HG03342 (cell line): ENCODE measurements at regions not wholly inside any gene's neighbourhood (a gene's known extent, or its start where the extent isn't known, plus 50 kb on each side); places are given as distances from the start of the nearest gene placed in this dataset.

Experiments
- ATAC-seq: cut with Tn5 transposase; IDR thresholded peaks from one replicate; pipeline ENCODE4 v1.9.1; 2021; ENCODE audit warnings: mild to moderate bottlenecking, moderate library complexity; ENCODE audit not compliant: unreplicated experiment

DNA sequence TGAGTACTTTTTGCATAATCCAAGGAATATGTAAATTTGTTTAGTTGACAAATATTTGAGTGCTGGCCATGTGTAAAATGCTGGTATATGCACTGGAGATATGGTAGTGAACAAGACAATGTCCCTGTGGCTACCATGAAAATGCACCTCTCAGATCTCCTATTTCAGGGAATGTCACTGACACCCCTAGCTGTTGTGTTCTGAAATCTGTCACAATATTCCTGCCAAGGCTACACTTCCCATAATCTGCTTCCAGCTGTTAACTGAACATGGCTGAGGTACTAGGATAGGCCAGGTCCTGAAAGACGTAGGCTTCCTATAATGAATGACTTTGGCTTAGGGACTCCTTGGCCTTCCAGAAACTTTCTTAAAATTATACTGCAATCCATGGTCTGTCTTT, 197.8 kb downstream of the ZNF648 start:
- no peak for ATAC-seq

DNA sequence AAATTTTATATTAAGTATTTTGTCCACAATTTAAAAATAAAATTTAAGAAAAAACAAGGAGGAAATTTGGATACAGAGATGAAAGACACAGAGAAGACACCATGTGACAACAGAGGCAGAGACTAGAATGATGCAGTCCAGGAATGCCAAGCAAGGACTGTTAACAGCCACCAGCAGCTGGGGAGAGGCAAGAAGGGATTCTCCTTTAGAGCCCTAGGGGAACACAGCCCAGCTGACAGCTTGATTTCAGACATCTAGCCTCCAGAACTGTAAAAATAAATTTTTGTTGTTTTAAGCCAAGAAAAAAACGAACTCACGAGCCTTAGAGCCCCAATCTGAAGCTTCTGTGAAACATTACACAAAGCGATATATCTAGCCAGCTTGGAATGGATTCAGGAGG, 198.5 kb downstream of the ZNF648 start:
- no peak for ATAC-seq

DNA sequence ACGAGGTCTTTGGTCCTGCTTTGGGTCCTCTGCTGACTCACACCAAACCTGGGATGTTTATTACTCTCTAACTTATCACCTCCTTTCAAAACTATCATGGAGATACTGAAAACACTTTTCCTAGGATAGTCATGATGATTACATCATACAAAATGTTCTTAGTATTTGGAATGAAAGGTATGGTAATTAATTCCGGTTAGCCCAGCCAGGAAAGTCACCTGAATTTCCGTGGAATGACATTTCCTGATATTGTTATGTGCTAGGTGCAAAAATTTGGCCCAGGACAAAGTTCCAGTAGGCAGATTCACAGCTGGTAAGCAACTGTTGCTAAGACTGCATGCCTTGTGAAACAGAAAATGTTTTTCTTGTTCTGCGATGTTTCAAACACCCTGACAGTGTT, 203.4 kb downstream of the ZNF648 start:
- ATAC-seq = no peak
